GM23338 (cell line): ENCODE measurements at regions not wholly inside any gene's neighbourhood (a gene's known extent, or its start where the extent isn't known, plus 50 kb on each side); places are given as distances from the start of the nearest gene placed in this dataset.

Experiments
- ATAC-seq: fragments of 200-7000 bp; cut with Tn5 transposase; 3 replicates; pipeline ENCODE4 v1.9.1; 2020
- DNase-seq: peaks from one replicate; pipeline ENCODE4 v3.0.0-alpha.2; 2015; ENCODE audit warnings: low spot score
- H2AFZ ChIP-seq: fragments of 200-600 bp; sonication (generic); 2 replicates; pipeline ENCODE4 v1.8.0; 2016; ENCODE audit warnings: antibody characterized with exemption, mild to moderate bottlenecking, moderate library complexity
- H3F3A ChIP-seq: fragments of 200-600 bp; sonication (generic); replicated peaks from 2 replicates; pipeline ENCODE4 v1.8.0; 2017; ENCODE audit warnings: antibody characterized with exemption, mixed run types, low read depth
- H3K27ac ChIP-seq: fragments of 200-600 bp; sonication (generic); 2 replicates; pipeline ENCODE4 v1.6.1; 2016; ENCODE audit warnings: low read depth
- H3K27me3 ChIP-seq: fragments of 200-600 bp; sonication (generic); 2 replicates; pipeline ENCODE4 v1.8.0; 2016; ENCODE audit warnings: mild to moderate bottlenecking, mixed run types, moderate library complexity; ENCODE audit not compliant: insufficient read depth
- H3K36me3 ChIP-seq: fragments of 200-600 bp; sonication (generic); 2 replicates; pipeline ENCODE4 v1.8.0; 2016; ENCODE audit warnings: mild to moderate bottlenecking; ENCODE audit not compliant: insufficient read depth
- H3K4me1 ChIP-seq: fragments of 200-600 bp; sonication (generic); 2 replicates; pipeline ENCODE4 v1.8.0; 2016; ENCODE audit warnings: mild to moderate bottlenecking, moderate library complexity; ENCODE audit not compliant: insufficient read depth
- H3K4me2 ChIP-seq: fragments of 200-600 bp; sonication (generic); 2 replicates; pipeline ENCODE4 v1.7.1; 2017; ENCODE audit warnings: mixed run types
- H3K4me3 ChIP-seq: fragments of 200-600 bp; sonication (generic); 2 replicates; pipeline ENCODE4 v1.6.1; 2016; ENCODE audit warnings: mixed run types
- H3K79me2 ChIP-seq: fragments of 200-600 bp; sonication (generic); replicated peaks from 2 replicates; pipeline ENCODE4 v1.8.0; 2017; ENCODE audit warnings: mild to moderate bottlenecking; ENCODE audit not compliant: insufficient read depth
- H3K9me2 ChIP-seq: fragments of 200-600 bp; sonication (generic); 2 replicates; pipeline ENCODE4 v1.8.0; 2017; ENCODE audit not compliant: insufficient read depth
- H4K20me1 ChIP-seq: fragments of 200-600 bp; sonication (generic); replicated peaks from 2 replicates; pipeline ENCODE4 v1.8.0; 2017; ENCODE audit warnings: mild to moderate bottlenecking; ENCODE audit not compliant: insufficient read depth
- H3K27ac Mint-ChIP-seq: 2 replicates; pipeline ENCODE4 v1.8.0; 2020; ENCODE audit warnings: inconsistent platforms, mild to moderate bottlenecking, moderate library complexity, mixed read lengths
- H3K27me3 Mint-ChIP-seq: 3 replicates; pipeline ENCODE4 v1.8.0; 2022; ENCODE audit warnings: low read depth, mild to moderate bottlenecking, moderate library complexity, mixed read lengths, inconsistent platforms; ENCODE audit not compliant: insufficient read depth, poor library complexity
- H3K36me3 Mint-ChIP-seq: 3 replicates; pipeline ENCODE4 v1.8.0; 2021; ENCODE audit warnings: low read depth, mild to moderate bottlenecking, inconsistent platforms, moderate library complexity, mixed read lengths
- H3K4me1 Mint-ChIP-seq: 3 replicates; pipeline ENCODE4 v1.8.0; 2020; ENCODE audit warnings: mild to moderate bottlenecking, inconsistent platforms, mixed read lengths
- H3K4me3 Mint-ChIP-seq: 3 replicates; pipeline ENCODE4 v1.8.0; 2021; ENCODE audit warnings: moderate library complexity, mild to moderate bottlenecking, inconsistent platforms, mixed read lengths
- H3K9me3 Mint-ChIP-seq: 3 replicates; pipeline ENCODE4 v1.8.0; 2020; ENCODE audit warnings: moderate library complexity, mild to moderate bottlenecking, inconsistent platforms, mixed read lengths
- CREB1 ChIP-seq: fragments of 250-450 bp; sonication (Bioruptor Pico); IDR thresholded peaks from 2 replicates; pipeline ENCODE4 v1.5.0; 2020; ENCODE audit warnings: low read depth, mild to moderate bottlenecking, moderate library complexity
- JUNB ChIP-seq: IDR thresholded peaks from one replicate; pipeline ENCODE4 v1.6.1; 2016; ENCODE audit warnings: antibody characterized with exemption; ENCODE audit not compliant: unreplicated experiment
- POLR2AphosphoS5 ChIP-seq: IDR thresholded peaks from 2 replicates; pipeline ENCODE4 v1.6.1; 2016; ENCODE audit warnings: antibody characterized with exemption, low read depth
- STAT1 ChIP-seq: IDR thresholded peaks from one replicate; pipeline ENCODE4 v1.6.1; 2016; ENCODE audit warnings: antibody characterized with exemption; ENCODE audit not compliant: unreplicated experiment
- ZNF114 ChIP-seq: fragments of 250-450 bp; sonication (Bioruptor Pico); IDR thresholded peaks from 2 replicates; pipeline ENCODE4 v1.5.0; 2020; ENCODE audit warnings: mild to moderate bottlenecking, moderate library complexity
- ZNF331 ChIP-seq: fragments of 250-450 bp; sonication (Bioruptor Pico); IDR thresholded peaks from 2 replicates; pipeline ENCODE4 v1.5.0; 2020; ENCODE audit warnings: low read depth, mild to moderate bottlenecking, moderate library complexity
- TF ChIP-seq, protein P1 (sequence below), 2 experiments: fragments of 200-600 bp in 1 of 2; sonication (generic) in 1 of 2; conservative IDR thresholded peaks; 2 replicates each; pipeline versions ENCODE4 v1.5.1 to v1.6.1; 2016 to 2017; ENCODE audit warnings: antibody characterized with exemption in 2 of 2, low read depth in 2 of 2, mild to moderate bottlenecking in 2 of 2, moderate library complexity in 1 of 2
- TF ChIP-seq, protein P2 (sequence below): IDR thresholded peaks from 2 replicates; pipeline ENCODE4 v1.6.1; 2016; ENCODE audit warnings: antibody characterized with exemption
- TF ChIP-seq, protein P3 (sequence below): fragments of 250-450 bp; sonication (Bioruptor Pico); IDR thresholded peaks from 2 replicates; pipeline ENCODE4 v1.5.0; 2020; ENCODE audit warnings: mild to moderate bottlenecking, moderate library complexity

DNA sequence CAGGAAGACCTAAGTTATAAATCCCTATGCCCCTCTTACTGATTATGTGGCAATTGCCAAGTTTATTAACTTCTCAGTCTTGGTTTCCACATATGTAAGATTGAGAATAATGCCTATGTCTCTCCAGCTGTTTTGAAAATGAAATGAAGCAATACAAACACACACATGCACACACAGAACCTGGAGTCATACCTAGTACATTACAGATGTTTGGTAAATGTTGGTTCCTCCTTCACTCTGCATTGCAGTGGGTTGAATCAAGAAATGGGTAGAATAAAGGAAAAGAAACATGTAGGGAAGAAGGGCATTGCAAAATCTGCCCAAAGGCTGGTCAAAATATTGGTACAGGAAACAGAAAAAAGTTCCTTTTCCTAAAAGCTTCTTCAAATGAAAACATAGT, 309.9 kb upstream of the EMCN start (continued):
- TF ChIP-seq JUNB (no peak), ZNF114 (CRISPR knock-in tag) (no peak), ZNF331 (CRISPR knock-in tag) (no peak), STAT1 (no peak)
- TF ChIP-seq, protein P1, sequence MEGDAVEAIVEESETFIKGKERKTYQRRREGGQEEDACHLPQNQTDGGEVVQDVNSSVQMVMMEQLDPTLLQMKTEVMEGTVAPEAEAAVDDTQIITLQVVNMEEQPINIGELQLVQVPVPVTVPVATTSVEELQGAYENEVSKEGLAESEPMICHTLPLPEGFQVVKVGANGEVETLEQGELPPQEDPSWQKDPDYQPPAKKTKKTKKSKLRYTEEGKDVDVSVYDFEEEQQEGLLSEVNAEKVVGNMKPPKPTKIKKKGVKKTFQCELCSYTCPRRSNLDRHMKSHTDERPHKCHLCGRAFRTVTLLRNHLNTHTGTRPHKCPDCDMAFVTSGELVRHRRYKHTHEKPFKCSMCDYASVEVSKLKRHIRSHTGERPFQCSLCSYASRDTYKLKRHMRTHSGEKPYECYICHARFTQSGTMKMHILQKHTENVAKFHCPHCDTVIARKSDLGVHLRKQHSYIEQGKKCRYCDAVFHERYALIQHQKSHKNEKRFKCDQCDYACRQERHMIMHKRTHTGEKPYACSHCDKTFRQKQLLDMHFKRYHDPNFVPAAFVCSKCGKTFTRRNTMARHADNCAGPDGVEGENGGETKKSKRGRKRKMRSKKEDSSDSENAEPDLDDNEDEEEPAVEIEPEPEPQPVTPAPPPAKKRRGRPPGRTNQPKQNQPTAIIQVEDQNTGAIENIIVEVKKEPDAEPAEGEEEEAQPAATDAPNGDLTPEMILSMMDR (conservative IDR thresholded peaks at IDR 0.05; ENCODE audit: low read depth in 2 of 2), result no peak

DNA sequence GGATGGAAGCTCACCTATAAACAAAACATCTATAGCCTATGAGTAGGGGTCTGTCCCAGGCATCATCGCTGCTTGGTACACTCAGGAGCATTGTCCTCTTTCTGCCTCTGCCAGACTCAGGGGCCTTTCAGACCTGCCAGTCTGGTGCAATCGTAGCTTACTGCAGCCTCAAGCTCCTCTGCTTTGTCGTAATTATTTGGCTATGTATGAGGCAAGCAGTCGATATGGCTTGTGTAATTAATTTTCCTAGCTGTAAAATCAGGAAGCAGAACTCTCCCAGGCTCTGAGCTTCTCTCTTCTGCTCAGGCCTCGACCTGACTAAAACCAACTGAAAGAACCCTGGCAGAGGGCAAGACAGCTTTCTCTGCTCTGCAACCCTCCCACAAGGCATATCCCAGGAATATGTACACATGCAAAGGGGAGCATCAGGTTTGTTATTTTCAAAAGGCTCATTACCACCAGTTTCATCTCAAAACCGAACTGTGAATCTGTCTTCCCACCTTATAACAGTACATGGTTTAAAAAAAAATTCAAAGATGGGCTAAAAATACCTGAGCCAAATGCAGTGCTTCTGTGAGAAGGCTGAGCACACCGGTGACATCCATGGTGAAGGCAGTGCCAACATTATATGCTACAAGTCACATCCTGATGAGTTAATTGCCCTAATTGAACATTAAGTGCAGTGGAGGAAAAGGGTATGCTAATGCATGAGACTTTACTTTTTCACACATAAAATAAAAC, 309.2 kb upstream of the EMCN start:
- no peak overlapping the region for H3K4me3 ChIP-seq
- DNase-seq, result no peak
- H3K36me3 Mint-ChIP-seq, result peaks cover 9% of the 10 kb centered on the region
- no peak overlapping the region for H3K27ac Mint-ChIP-seq
- H3F3A ChIP-seq, result no peaks in the 10 kb centered on the region
- H4K20me1 ChIP-seq, result no peaks in the 10 kb centered on the region
- peaks cover 12% of the 10 kb centered on the region; the same call in 2 of the 3 replicates for H3K9me3 Mint-ChIP-seq
- H3K4me2 ChIP-seq, result no peak overlapping the region
- no peaks in the 10 kb centered on the region for H3K79me2 ChIP-seq
- H3K36me3 ChIP-seq, result no peaks in the 10 kb centered on the region
- no peaks in the 10 kb centered on the region; the same call in 1 of the 2 replicates for H3K9me2 ChIP-seq
- H3K27me3 Mint-ChIP-seq, result no peaks in the 10 kb centered on the region
- ATAC-seq, result no peak
- no peaks in the 10 kb centered on the region for H3K27me3 ChIP-seq
- peak overlapping the region; percentile 28; the same call in 1 of the 2 replicates for H2AFZ ChIP-seq
- H3K4me3 Mint-ChIP-seq, result no peak overlapping the region
- H3K27ac ChIP-seq, result no peak overlapping the region
- peaks cover 13% of the 10 kb centered on the region for H3K4me1 ChIP-seq
- H3K4me1 Mint-ChIP-seq, result peaks cover 9% of the 10 kb centered on the region
- TF ChIP-seq, protein P2, sequence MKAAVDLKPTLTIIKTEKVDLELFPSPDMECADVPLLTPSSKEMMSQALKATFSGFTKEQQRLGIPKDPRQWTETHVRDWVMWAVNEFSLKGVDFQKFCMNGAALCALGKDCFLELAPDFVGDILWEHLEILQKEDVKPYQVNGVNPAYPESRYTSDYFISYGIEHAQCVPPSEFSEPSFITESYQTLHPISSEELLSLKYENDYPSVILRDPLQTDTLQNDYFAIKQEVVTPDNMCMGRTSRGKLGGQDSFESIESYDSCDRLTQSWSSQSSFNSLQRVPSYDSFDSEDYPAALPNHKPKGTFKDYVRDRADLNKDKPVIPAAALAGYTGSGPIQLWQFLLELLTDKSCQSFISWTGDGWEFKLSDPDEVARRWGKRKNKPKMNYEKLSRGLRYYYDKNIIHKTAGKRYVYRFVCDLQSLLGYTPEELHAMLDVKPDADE, result no peak
- TF ChIP-seq CREB1, result no peak
- TF ChIP-seq, protein P1 (conservative IDR thresholded peaks at IDR 0.05; ENCODE audit: low read depth in 2 of 2), result no peak
- TF ChIP-seq POLR2AphosphoS5, result no peak
- TF ChIP-seq, protein P3, sequence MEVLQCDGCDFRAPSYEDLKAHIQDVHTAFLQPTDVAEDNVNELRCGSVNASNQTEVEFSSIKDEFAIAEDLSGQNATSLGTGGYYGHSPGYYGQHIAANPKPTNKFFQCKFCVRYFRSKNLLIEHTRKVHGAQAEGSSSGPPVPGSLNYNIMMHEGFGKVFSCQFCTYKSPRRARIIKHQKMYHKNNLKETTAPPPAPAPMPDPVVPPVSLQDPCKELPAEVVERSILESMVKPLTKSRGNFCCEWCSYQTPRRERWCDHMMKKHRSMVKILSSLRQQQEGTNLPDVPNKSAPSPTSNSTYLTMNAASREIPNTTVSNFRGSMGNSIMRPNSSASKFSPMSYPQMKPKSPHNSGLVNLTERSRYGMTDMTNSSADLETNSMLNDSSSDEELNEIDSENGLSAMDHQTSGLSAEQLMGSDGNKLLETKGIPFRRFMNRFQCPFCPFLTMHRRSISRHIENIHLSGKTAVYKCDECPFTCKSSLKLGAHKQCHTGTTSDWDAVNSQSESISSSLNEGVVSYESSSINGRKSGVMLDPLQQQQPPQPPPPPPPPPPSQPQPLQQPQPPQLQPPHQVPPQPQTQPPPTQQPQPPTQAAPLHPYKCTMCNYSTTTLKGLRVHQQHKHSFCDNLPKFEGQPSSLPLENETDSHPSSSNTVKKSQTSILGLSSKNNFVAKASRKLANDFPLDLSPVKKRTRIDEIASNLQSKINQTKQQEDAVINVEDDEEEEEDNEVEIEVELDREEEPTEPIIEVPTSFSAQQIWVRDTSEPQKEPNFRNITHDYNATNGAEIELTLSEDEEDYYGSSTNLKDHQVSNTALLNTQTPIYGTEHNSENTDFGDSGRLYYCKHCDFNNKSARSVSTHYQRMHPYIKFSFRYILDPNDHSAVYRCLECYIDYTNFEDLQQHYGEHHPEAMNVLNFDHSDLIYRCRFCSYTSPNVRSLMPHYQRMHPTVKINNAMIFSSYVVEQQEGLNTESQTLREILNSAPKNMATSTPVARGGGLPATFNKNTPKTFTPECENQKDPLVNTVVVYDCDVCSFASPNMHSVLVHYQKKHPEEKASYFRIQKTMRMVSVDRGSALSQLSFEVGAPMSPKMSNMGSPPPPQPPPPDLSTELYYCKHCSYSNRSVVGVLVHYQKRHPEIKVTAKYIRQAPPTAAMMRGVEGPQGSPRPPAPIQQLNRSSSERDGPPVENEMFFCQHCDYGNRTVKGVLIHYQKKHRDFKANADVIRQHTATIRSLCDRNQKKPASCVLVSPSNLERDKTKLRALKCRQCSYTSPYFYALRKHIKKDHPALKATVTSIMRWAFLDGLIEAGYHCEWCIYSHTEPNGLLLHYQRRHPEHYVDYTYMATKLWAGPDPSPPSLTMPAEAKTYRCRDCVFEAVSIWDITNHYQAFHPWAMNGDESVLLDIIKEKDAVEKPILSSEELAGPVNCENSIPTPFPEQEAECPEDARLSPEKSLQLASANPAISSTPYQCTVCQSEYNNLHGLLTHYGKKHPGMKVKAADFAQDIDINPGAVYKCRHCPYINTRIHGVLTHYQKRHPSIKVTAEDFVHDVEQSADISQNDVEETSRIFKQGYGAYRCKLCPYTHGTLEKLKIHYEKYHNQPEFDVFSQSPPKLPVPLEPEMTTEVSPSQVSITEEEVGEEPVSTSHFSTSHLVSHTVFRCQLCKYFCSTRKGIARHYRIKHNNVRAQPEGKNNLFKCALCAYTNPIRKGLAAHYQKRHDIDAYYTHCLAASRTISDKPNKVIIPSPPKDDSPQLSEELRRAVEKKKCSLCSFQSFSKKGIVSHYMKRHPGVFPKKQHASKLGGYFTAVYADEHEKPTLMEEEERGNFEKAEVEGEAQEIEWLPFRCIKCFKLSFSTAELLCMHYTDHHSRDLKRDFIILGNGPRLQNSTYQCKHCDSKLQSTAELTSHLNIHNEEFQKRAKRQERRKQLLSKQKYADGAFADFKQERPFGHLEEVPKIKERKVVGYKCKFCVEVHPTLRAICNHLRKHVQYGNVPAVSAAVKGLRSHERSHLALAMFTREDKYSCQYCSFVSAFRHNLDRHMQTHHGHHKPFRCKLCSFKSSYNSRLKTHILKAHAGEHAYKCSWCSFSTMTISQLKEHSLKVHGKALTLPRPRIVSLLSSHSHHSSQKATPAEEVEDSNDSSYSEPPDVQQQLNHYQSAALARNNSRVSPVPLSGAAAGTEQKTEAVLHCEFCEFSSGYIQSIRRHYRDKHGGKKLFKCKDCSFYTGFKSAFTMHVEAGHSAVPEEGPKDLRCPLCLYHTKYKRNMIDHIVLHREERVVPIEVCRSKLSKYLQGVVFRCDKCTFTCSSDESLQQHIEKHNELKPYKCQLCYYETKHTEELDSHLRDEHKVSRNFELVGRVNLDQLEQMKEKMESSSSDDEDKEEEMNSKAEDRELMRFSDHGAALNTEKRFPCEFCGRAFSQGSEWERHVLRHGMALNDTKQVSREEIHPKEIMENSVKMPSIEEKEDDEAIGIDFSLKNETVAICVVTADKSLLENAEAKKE, result no peak
